ENCODE measurements at regions not wholly inside any gene's neighbourhood (a gene's known extent, or its start where the extent isn't known, plus 50 kb on each side); places are given as distances from the start of the nearest gene placed in this dataset.
"Not testable (repeated sequence)": the region's sequence is repeated elsewhere in the genome, so short reads cannot be mapped to it uniquely, and the experiment has no call there.

DNA sequence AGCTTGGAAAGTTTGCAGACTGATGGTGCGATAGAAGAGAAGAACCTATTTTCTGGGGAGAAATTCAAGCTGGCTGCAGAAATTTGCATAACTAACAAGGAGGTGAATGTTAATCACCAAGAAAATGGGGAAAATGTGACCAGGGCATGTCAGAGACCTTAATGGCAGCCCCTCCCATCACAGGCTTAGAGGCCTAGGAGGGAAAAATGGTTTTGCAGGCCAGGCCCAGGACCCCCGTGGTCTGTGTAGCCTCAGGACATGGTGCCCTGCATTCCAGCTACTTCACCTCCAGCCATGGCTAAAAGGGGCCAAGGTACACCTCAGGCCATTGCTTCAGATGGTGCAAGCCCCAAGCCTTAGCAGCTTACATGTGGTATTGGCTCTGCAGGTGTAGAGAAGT lies 207.1 kb upstream of the CXorf66 start:
- H3K4me3 ChIP-seq (ENCODE audit: low read depth, low read length): no peak overlapping the region

DNA sequence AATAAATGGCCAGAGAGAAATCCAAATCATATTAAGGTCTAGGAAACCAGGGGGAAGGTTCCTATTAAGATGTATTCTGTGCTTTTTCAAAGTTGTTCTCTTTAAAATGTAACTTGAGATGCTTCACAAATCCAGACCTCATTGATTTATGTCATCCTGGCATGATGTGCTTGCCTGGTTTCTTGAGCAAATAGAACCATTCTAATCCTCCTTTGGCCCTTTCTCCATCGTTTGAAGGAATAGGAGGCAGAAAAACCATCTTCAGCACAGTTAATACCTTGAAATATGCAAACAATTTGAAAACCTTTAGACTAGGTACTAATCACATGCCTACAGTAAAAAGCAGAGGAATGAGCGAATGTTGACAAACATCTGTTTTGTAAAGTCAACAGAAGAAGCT lies 202.2 kb upstream of the CXorf66 start:
- no peak overlapping the region for H3K4me3 ChIP-seq (ENCODE audit: low read depth, low read length)

GRCh38 chrX:140165849-140166248 lies 200.5 kb upstream of the CXorf66 start:
- H3K4me3 ChIP-seq (ENCODE audit: low read depth, low read length): no peak overlapping the region

DNA sequence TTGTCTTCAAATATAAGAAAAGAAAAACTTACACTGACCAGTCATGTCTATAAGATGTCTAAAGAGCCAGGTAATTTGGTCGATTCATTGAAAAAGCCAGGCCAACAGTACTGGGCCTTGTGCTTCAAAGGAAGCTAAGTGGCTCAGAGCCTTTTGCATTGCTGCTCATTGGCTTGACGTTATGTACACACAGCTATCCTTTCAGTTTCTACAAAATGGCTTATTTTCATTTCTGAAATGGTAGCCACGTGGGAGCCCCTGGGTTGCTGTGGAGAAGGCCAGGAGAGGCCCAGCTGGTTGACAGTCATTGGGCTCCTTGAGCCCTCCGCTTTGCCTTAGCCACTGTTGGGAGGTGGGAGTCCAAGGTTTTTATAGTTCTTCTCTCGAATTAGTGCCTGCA lies 199.1 kb upstream of the CXorf66 start:
- H3K4me3 ChIP-seq (ENCODE audit: low read depth, low read length): no peak overlapping the region

DNA sequence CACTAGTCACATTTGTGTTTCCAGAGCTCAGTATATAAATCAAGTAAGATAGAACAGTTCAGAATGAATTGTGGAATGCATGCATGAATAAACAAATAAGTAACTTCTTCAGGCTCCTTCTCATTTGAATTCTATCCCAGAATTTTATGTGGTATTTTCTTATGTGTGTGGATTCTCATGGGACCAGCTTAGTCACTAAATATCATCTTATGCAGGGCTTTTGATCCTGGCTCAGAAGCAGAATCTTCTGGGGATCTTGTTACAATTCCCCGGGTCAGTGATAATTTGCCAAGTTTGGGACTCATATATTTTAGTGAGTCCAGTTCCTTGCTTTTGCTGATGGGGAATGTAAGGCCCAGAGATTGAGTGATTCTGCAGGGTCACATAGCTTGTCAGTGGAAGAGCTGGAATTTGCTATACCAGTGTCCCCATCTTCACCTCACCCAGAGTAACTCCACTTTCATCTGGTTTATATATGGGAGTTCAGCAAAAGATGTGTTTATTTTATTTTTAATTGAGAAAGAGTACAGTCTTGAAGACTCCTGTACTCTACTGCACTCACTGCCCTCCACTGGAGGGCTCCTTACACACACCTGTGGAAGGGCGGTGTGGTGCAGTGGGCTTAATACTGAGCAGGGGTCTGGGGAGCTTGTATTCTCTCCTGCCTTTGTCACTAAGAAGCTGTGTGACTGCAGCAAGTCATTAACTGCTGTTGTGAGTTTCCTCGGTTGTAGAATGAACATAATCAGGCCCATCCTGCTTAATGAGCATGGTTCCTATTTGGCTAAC lies 198.2 kb upstream of the CXorf66 start:
- no peak overlapping the region for H3K4me3 ChIP-seq (ENCODE audit: low read depth, low read length)

DNA sequence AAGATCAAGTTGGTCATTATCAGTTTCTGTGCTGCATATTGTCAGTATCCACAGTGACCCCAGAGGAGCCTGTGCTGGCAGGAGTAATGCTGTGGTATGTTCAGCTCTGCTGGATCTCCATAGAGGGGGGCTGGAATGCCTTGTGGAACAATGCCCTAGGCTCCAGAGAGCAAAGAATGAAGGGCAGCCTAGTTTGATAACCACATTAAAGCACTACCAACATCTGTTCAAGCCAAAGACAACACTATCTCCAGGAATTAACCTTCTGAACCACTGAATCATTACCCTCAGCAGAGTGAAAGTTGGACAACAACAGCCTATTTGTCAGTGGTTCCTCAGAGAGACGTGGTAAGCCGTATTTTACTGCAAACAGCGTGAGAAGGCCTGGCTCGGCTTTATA lies 192.3 kb upstream of the CXorf66 start:
- no peak overlapping the region for H3K4me3 ChIP-seq (ENCODE audit: low read depth, low read length)

DNA sequence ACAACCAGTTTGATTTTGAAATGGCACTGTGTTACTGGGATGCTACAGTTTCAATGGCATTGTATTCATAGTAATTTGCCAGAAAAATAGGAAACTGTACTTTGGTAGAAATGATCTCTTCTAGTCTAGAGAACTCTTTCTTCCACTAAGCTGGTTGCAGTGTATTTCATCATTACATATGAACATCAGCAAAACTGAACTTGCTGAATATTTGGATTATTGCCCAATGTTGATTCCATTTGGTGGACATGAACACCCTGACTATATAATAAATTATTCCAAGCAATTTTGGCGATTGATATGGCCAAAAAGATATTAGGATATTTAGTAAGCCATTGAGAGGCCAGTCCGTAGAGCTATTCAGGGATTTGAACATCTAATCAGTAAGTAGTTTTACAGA lies 191.8 kb upstream of the CXorf66 start:
- H3K4me3 ChIP-seq (ENCODE audit: low read depth, low read length): no peak overlapping the region

GRCh38 chrX:140151316-140151715 lies 186.0 kb upstream of the CXorf66 start:
- H3K4me3 ChIP-seq (ENCODE audit: low read depth, low read length): no peak overlapping the region

- H3K4me3 ChIP-seq (ENCODE audit: low read depth, low read length): no peak overlapping the region
Observed at GRCh38 chrX:140149761-140150160, 184.4 kb upstream of the CXorf66 start.

- no peak overlapping the region for H3K4me3 ChIP-seq (ENCODE audit: low read depth, low read length)
Observed at GRCh38 chrX:140141444-140142029, 176.2 kb upstream of the CXorf66 start.

GRCh38 chrX:140138492-140138891 lies 173.2 kb upstream of the CXorf66 start:
- H3K4me3 ChIP-seq (ENCODE audit: low read depth, low read length): not testable (repeated sequence)

DNA sequence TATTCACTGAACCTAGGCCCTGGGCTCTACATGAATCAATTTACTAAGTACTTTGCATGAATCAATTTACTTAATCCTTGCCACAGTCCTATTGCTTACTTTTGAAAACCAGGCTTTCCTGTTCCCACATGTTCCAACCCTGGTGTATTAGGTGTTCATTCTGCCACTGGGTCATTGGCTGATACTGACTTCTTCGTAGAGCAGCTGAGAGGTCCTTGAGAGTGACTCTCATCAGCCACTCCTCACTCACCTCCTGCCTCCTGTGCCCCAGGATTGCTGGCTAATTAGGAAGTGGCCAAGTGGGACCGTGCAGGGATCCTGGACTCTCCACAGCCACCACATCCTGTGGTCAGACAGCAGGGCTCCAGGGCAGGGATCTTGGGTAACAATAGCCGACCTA lies 172.7 kb upstream of the CXorf66 start:
- H3K4me3 ChIP-seq (ENCODE audit: low read depth, low read length): not testable (repeated sequence)

DNA sequence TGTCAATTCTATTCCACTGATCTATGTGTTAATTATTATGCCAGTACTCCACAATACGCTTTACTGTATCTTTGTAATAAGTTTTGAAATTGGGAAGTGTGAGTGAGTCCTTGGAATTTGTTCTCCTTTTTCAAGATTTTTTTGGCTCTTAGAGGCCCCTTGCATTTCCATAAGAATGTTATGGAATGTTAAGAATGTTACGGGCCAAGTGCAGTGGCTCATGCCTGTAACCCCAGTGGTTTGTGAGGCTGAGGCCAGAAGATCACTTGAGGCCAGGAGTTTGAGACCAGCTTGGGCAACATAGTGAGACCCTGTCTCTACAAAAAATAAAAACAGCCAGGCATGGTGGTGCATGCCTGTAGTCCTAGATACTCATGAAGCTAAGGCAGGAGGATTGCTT lies 167.6 kb upstream of the CXorf66 start:
- no peak overlapping the region for H3K4me3 ChIP-seq (ENCODE audit: low read depth, low read length)

DNA sequence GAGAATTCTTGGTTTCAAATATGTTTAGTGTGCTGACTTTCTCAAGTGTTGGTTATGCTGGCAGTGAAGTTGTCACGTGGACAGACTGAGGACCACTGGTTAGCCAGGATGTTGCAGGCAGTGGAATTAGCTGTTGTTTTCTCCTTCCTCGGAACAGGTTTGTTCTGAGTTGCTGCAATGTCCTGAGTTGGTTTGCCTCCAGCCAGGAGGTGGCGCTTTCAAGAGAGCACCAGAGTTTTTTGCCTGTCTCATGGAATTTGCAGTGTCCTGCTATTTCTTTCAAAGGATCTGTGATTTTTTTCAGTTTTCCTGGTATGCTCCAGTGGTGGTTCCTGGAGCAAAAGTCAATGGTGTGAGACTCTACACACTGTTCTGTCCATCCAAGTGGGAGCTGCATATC lies 158.1 kb upstream of the CXorf66 start:
- no peak overlapping the region for H3K4me3 ChIP-seq (ENCODE audit: low read depth, low read length)

GRCh38 chrX:140114059-140114458 lies 148.7 kb upstream of the CXorf66 start:
- H3K4me3 ChIP-seq (ENCODE audit: low read depth, low read length): not testable (repeated sequence)

- H3K4me3 ChIP-seq (ENCODE audit: low read depth, low read length): no peak overlapping the region
Observed at GRCh38 chrX:140110081-140110650, 144.8 kb upstream of the CXorf66 start.

- no peak overlapping the region for H3K4me3 ChIP-seq (ENCODE audit: low read depth, low read length)
Observed at GRCh38 chrX:140104760-140105159, 139.4 kb upstream of the CXorf66 start.

GRCh38 chrX:140099221-140099620 lies 133.9 kb upstream of the CXorf66 start:
- no peak overlapping the region for H3K4me3 ChIP-seq (ENCODE audit: low read depth, low read length)

- no peak overlapping the region for H3K4me3 ChIP-seq (ENCODE audit: low read depth, low read length)
Observed at GRCh38 chrX:140092121-140092520, 126.8 kb upstream of the CXorf66 start.

GRCh38 chrX:140091125-140091886 lies 126.0 kb upstream of the CXorf66 start:
- peak overlapping the region; percentile 35 for H3K4me3 ChIP-seq (ENCODE audit: low read depth, low read length)

GRCh38 chrX:140090800-140091124 lies 125.4 kb upstream of the CXorf66 start:
- H3K4me3 ChIP-seq (ENCODE audit: low read depth, low read length): peak overlapping the region; percentile 35

DNA sequence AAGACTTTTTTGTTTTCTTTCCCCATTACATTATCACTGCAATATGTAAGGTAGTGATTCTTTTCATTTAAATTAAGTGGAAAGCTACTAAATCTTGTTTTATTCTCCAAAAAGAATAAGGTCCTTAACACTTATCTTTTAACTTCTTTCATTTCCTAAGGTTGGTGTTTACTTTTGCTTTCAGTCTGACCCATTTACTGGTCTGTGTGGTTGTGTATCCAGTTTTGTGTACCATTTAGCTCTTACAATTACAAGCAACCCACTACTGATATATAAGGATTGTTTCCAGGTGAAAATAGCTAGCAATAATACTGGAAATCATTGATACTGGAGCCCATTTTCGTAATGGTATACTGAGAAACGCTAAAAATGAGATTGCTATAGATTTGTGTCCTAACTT lies 123.1 kb upstream of the CXorf66 start:
- no peak overlapping the region for H3K4me3 ChIP-seq (ENCODE audit: low read depth, low read length)

Data from iPS-11a (cell line).